Ascending aorta (tissue), 2 donors: ENCODE measurements at regions not wholly inside any gene's neighbourhood (a gene's known extent, or its start where the extent isn't known, plus 50 kb on each side); places are given as distances from the start of the nearest gene placed in this dataset.

Source experiments
- DNase-seq, 2 donors: peaks; one replicate each; pipeline ENCODE4 v3.0.0-alpha.2; 2019; ENCODE audit warnings: low spot score in 2 of 2
- H3K27ac ChIP-seq, 2 donors: fragments of 200-600 bp; sonication (generic); one replicate each; pipeline ENCODE4 v1.5.1; 2016 to 2017; ENCODE audit warnings: mild to moderate bottlenecking in 1 of 2
- H3K27me3 ChIP-seq: fragments of 200-600 bp; sonication (generic); one replicate; pipeline ENCODE4 v1.5.1; 2017
- H3K36me3 ChIP-seq, 2 donors: fragments of 200-600 bp; sonication (generic); one replicate each; pipeline ENCODE4 v1.5.1; 2016
- H3K4me1 ChIP-seq, 2 donors: fragments of 200-600 bp; sonication (generic); one replicate each; pipeline ENCODE4 v1.5.1; 2016 to 2017; ENCODE audit warnings: mild to moderate bottlenecking in 1 of 2
- H3K4me3 ChIP-seq, 2 donors: fragments of 200-600 bp; sonication (generic); one replicate each; pipeline ENCODE4 v1.5.1; 2016 to 2017; ENCODE audit warnings: mild to moderate bottlenecking in 1 of 2
- H3K9me3 ChIP-seq, 2 donors: fragments of 200-600 bp; sonication (generic); one replicate each; pipeline ENCODE4 v1.5.1; 2016
- intact Hi-C: fragments of 100-400 bp; cut with DNase I; formaldehyde crosslinking; loops from one replicate; pipeline ENCODE4 v1.15.1; 2023
- TF ChIP-seq, protein P1 (sequence below), 3 experiments: fragments of 200-600 bp in 2 of 3; fragments of 450-650 bp in 1 of 3; sonication (generic) in 2 of 3; IDR thresholded peaks; one replicate each; pipeline ENCODE4 v1.5.1; 2016 to 2019; ENCODE audit warnings: antibody characterized with exemption in 3 of 3, mild to moderate bottlenecking in 1 of 3, moderate library complexity in 1 of 3

- H3K4me3 ChIP-seq = no peak overlapping the region
- H3K4me1 ChIP-seq = no peaks in the 10 kb centered on the region
- H3K9me3 ChIP-seq = no peaks in the 10 kb centered on the region
- no peaks in the 10 kb centered on the region for H3K36me3 ChIP-seq
- TF ChIP-seq, protein P1, sequence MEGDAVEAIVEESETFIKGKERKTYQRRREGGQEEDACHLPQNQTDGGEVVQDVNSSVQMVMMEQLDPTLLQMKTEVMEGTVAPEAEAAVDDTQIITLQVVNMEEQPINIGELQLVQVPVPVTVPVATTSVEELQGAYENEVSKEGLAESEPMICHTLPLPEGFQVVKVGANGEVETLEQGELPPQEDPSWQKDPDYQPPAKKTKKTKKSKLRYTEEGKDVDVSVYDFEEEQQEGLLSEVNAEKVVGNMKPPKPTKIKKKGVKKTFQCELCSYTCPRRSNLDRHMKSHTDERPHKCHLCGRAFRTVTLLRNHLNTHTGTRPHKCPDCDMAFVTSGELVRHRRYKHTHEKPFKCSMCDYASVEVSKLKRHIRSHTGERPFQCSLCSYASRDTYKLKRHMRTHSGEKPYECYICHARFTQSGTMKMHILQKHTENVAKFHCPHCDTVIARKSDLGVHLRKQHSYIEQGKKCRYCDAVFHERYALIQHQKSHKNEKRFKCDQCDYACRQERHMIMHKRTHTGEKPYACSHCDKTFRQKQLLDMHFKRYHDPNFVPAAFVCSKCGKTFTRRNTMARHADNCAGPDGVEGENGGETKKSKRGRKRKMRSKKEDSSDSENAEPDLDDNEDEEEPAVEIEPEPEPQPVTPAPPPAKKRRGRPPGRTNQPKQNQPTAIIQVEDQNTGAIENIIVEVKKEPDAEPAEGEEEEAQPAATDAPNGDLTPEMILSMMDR (IDR thresholded peaks at IDR 0.05) = no peak
- DNase-seq = no peak
- no peaks in the 10 kb centered on the region for H3K27me3 ChIP-seq
- no peak overlapping the region for H3K27ac ChIP-seq
- intact Hi-C loops = no loop called here
Observed at GRCh38 chr3:44090036-44090435, 151.7 kb upstream of the TOPAZ1 start.

DNA sequence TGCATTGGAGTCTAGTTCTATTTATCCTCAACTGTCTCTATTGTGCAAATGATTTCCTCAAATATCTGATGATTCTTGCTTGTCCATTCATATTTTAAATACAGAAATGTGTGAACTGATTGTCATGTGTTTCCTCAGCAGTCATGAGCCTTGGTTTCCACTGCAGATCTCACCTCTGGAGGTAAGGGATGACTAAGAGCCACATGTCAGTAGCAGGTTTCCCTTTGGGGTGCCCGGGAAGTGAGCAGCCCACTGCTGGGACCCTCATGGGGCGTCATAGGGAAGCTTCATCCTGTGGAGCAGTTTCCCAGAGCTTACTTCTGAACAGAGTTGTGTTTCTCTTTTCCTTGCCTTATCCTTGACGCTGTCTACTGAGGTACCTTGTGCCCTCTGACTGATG is 149.2 kb upstream of the TOPAZ1 start:
- TF ChIP-seq, protein P1 (IDR thresholded peaks at IDR 0.05) = no peak
- Histone ChIP-seq H3K27ac (no peak overlapping the region), H3K4me1 (no peaks in the 10 kb centered on the region), H3K9me3 (no peaks in the 10 kb centered on the region), H3K4me3 (no peak overlapping the region), H3K27me3 (no peaks in the 10 kb centered on the region), H3K36me3 (no peaks in the 10 kb centered on the region)
- DNase-seq = no peak
- intact Hi-C loops = no loop called here

DNA sequence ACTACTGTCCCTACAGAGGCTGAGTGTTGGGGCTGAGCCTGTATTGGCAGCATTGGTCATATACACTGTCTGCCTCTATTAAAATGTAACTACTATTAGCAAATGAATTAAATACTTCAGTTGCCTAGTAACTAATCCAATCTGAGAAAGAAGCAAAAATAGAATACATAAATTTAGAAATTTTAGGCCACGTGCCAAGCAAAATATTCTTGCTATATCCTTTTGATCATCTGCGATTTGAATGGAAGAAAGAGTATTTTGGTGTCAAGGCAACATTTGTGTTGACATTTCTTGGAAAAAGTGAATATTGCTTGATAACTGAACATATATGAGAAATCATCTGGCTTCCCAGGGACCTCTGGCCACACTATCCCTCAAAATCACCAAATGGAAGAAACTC is 148.2 kb upstream of the TOPAZ1 start:
- no peak overlapping the region for H3K27ac ChIP-seq
- TF ChIP-seq, protein P1 (IDR thresholded peaks at IDR 0.05) = no peak
- intact Hi-C loops = no loop called here
- no peaks in the 10 kb centered on the region for H3K4me1 ChIP-seq
- no peak for DNase-seq
- H3K27me3 ChIP-seq = no peaks in the 10 kb centered on the region
- no peak overlapping the region for H3K4me3 ChIP-seq
- H3K9me3 ChIP-seq = no peaks in the 10 kb centered on the region
- H3K36me3 ChIP-seq = no peaks in the 10 kb centered on the region

DNA sequence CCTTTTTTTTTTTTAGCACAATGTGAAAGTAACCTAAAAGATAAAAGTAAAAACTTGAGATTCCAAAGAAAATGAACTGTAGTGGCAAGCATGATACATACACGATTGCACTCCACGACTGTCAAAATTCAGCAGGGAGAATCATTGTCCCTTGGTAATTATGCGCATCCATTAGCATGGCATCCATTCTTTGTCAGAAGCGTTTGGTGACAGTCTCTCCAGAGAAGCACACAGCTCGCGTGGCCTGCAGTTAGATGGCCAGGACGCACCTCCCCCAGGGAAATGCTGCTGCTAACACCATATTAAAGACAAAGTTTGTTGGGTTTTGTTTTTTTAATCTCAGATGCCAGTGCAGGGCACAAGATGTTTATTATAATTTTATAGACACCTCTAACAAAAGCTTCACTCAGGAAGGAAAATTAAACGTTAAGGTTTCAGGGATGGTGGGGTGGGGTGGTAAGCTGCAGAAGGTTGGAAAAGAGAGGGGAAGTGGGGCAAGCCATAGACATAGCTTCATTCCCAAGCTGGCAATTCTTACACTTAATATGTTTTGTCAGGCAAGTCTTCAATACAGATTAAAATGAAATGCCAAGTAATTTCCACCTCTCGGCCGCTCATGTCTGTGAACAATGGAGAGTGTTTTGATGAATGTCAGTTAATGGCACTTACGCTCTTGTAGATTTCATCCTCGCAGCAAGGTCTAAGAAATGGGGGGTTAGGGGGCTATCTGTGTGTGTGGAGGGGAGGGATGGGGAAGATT is 142.8 kb upstream of the TOPAZ1 start:
- DNase-seq = no peak
- H3K4me1 ChIP-seq = no peaks in the 10 kb centered on the region
- intact Hi-C loops = no loop called here
- H3K9me3 ChIP-seq = no peaks in the 10 kb centered on the region
- no peaks in the 10 kb centered on the region for H3K27me3 ChIP-seq
- TF ChIP-seq, protein P1 (IDR thresholded peaks at IDR 0.05) = no peak
- no peaks in the 10 kb centered on the region for H3K36me3 ChIP-seq
- no peak overlapping the region for H3K27ac ChIP-seq
- no peak overlapping the region for H3K4me3 ChIP-seq

DNA sequence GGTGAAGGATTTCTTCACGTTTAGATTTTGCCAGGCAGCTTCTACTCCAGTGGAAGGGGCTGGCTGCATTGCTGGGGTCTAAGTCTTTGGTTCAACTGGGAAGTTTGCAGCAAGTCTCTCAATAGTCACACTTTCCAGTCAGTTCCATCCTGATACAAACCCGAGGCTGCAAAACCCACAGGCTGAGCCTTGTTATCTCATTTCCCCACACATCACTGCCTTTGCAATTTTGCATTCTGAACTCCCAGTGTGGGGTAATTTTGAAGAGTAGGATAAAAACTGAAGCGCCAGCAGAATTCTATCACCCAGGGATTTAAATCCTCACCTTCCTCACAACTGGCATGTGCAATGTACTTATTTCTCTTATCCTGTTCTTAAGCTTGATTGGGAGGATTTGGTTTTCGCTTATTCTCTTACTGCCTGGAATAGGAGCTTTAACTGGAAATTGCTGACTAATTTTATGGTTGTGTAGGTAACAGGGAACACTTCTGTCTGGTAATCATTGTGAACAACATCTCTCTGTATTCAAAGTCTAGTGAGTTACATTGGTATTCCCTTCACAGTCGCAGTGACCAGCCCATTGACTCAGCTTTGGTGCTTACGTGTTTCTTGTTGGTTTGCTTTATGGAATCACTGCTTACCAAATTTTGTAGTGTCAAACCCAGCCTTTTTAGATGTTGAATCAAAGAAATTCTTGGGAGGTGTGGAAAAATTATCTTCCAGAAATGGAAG is 142.0 kb upstream of the TOPAZ1 start:
- Histone ChIP-seq H3K4me1 (no peaks in the 10 kb centered on the region), H3K27ac (no peak overlapping the region), H3K36me3 (no peaks in the 10 kb centered on the region), H3K27me3 (no peaks in the 10 kb centered on the region), H3K9me3 (no peaks in the 10 kb centered on the region), H3K4me3 (no peak overlapping the region)
- TF ChIP-seq, protein P1 (IDR thresholded peaks at IDR 0.05) = no peak
- intact Hi-C loops = no loop called here
- no peak for DNase-seq
